Esophagus squamous epithelium (tissue), 5 donors: ENCODE measurements at regions not wholly inside any gene's neighbourhood (a gene's known extent, or its start where the extent isn't known, plus 50 kb on each side); places are given as distances from the start of the nearest gene placed in this dataset.
A peak's percentile ranks its signal among the peaks of the same experiment; 100 is the strongest.

Experiments used
- DNase-seq: peaks from one replicate; lab custom pipeline; 2025; lab: John Stamatoyannopoulos, UW
- H3K27ac ChIP-seq, 4 donors: fragments of 200-600 bp; sonication (generic); one replicate each; pipeline ENCODE4 v1.5.1; 2016 to 2019; ENCODE audit warnings: mild to moderate bottlenecking in 1 of 4
- H3K27me3 ChIP-seq, 4 donors: fragments of 200-600 bp; sonication (generic); 1 replicate in 3 of 4; 2 replicates in 1 of 4; pipeline versions ENCODE4 v1.5.1 to v1.6.0; 2017 to 2021; ENCODE audit warnings: antibody characterized with exemption in 1 of 4
- H3K36me3 ChIP-seq, 3 donors: fragments of 200-600 bp; sonication (generic); one replicate each; pipeline ENCODE4 v1.5.1; 2016 to 2019
- H3K4me1 ChIP-seq, 3 donors: fragments of 200-600 bp; sonication (generic); one replicate each; pipeline ENCODE4 v1.5.1; 2017 to 2019
- H3K4me3 ChIP-seq, 4 donors: fragments of 200-600 bp; sonication (generic); 1 replicate in 3 of 4; 2 replicates in 1 of 4; pipeline ENCODE4 v1.5.1; 2016 to 2019; ENCODE audit warnings: mild to moderate bottlenecking in 2 of 4, moderate library complexity in 1 of 4
- H3K9me3 ChIP-seq, 3 donors: fragments of 200-600 bp; sonication (generic); one replicate each; pipeline ENCODE4 v1.5.1; 2016 to 2019
- POLR2A ChIP-seq, 4 donors: fragments of 450-650 bp; IDR thresholded peaks; one replicate each; pipeline ENCODE4 v1.6.1; 2017; ENCODE audit warnings: antibody characterized with exemption in 4 of 4, mild to moderate bottlenecking in 4 of 4, moderate library complexity in 3 of 4
- WGBS, 2 donors: methylation state at CpG; one replicate each; pipeline ENCODE4 v1.1.5; 2018; 5-methylcytosine and 5-hydroxymethylcytosine counted together
- intact Hi-C: fragments of 100-400 bp; cut with DNase I; formaldehyde crosslinking; loops from one replicate; pipeline ENCODE4 v1.15.0; 2022
- TF ChIP-seq, protein P1 (sequence below), 6 experiments: fragments of 450-650 bp in 4 of 6; fragments of 200-600 bp in 2 of 6; sonication (generic) in 2 of 6; IDR thresholded peaks; one replicate each; pipeline ENCODE4 v1.5.1; 2016 to 2019; ENCODE audit warnings: antibody characterized with exemption in 6 of 6, mild to moderate bottlenecking in 4 of 6, moderate library complexity in 4 of 6
- donor health status: DM: yes; HTN: yes; CAD: no.

GRCh38 chrX:137427816-137428215 is 138.1 kb upstream of the ZIC3 start:
- TF ChIP-seq POLR2A (IDR thresholded peaks at IDR 0.05), result no peak
- TF ChIP-seq, protein P1, sequence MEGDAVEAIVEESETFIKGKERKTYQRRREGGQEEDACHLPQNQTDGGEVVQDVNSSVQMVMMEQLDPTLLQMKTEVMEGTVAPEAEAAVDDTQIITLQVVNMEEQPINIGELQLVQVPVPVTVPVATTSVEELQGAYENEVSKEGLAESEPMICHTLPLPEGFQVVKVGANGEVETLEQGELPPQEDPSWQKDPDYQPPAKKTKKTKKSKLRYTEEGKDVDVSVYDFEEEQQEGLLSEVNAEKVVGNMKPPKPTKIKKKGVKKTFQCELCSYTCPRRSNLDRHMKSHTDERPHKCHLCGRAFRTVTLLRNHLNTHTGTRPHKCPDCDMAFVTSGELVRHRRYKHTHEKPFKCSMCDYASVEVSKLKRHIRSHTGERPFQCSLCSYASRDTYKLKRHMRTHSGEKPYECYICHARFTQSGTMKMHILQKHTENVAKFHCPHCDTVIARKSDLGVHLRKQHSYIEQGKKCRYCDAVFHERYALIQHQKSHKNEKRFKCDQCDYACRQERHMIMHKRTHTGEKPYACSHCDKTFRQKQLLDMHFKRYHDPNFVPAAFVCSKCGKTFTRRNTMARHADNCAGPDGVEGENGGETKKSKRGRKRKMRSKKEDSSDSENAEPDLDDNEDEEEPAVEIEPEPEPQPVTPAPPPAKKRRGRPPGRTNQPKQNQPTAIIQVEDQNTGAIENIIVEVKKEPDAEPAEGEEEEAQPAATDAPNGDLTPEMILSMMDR (IDR thresholded peaks at IDR 0.05), result no peak
- peaks cover 8 to 90% (median 35%) of the 10 kb centered on the region in 4 donors for H3K27me3 ChIP-seq
- H3K4me1 ChIP-seq, result peaks cover 0 to 26% (median 5%) of the 10 kb centered on the region in 3 donors
- H3K36me3 ChIP-seq, result no peaks in the 10 kb centered on the region
- peak overlapping the region; percentile 26 to 65 (median 46) for H3K4me3 ChIP-seq
- intact Hi-C loops, result no loop called here
- no peak for DNase-seq
- WGBS, 2 donors, result 36% methylated on average over 11 of the region's 18 CpGs; no CpG with 5 or more reads in 1 of the 2 donors
- peaks cover 0 to 11% (median 0%) of the 10 kb centered on the region in 3 donors for H3K9me3 ChIP-seq
- H3K27ac ChIP-seq, result no peak overlapping the region

DNA sequence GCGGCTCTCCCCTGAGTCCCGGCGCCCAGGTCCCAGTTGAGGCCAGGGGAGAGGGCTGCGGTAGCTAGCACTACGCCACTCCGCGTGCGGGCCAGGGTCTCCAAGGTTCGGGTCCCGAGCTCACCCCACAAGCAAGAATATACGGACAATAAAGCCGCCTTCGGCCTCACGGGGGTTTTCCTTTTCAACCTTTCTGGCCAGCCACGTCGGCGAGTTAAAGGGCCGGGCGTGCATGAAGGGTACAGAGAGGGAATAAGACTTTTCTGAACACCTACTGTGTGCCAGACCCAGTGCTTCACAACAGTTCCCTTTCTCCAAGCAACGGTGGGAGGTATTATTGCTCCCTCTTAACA is 138.5 kb upstream of the ZIC3 start:
- H3K4me1 ChIP-seq, result peaks cover 0 to 26% (median 5%) of the 10 kb centered on the region in 3 donors
- H3K9me3 ChIP-seq, result peaks cover 0 to 11% (median 0%) of the 10 kb centered on the region in 3 donors
- H3K4me3 ChIP-seq, result peak overlapping the region in 3 of 4 donors; percentile 41 to 65 (median 50)
- 30% methylated on average over 2 of the region's 20 CpGs; no CpG with 5 or more reads in 1 of the 2 donors for WGBS, 2 donors
- H3K36me3 ChIP-seq, result no peaks in the 10 kb centered on the region
- no peak overlapping the region for H3K27ac ChIP-seq
- TF ChIP-seq POLR2A (IDR thresholded peaks at IDR 0.05), result no peak
- TF ChIP-seq, protein P1 (IDR thresholded peaks at IDR 0.05), result no peak
- intact Hi-C loops, result no loop called here
- no peak for DNase-seq
- H3K27me3 ChIP-seq, result peaks cover 8 to 94% (median 35%) of the 10 kb centered on the region in 4 donors

GRCh38 chrX:137426695-137427425 is 139.1 kb upstream of the ZIC3 start:
- Histone ChIP-seq H3K27ac (no peak overlapping the region), H3K9me3 (peaks cover 0 to 11% (median 0%) of the 10 kb centered on the region in 3 donors), H3K36me3 (no peaks in the 10 kb centered on the region), H3K4me3 (peak overlapping the region in 2 of 4 donors; percentile 50 to 65), H3K27me3 (peaks cover 8 to 99% (median 35%) of the 10 kb centered on the region in 4 donors), H3K4me1 (peaks cover 0 to 26% (median 5%) of the 10 kb centered on the region in 3 donors)
- 9 to 39% methylated on average over 8 to 10 of the region's 37 CpGs for WGBS, 2 donors
- no peak for DNase-seq
- intact Hi-C loops, result no loop called here
- TF ChIP-seq, protein P1 (IDR thresholded peaks at IDR 0.05), result no peak
- no peak for TF ChIP-seq POLR2A (IDR thresholded peaks at IDR 0.05)

DNA sequence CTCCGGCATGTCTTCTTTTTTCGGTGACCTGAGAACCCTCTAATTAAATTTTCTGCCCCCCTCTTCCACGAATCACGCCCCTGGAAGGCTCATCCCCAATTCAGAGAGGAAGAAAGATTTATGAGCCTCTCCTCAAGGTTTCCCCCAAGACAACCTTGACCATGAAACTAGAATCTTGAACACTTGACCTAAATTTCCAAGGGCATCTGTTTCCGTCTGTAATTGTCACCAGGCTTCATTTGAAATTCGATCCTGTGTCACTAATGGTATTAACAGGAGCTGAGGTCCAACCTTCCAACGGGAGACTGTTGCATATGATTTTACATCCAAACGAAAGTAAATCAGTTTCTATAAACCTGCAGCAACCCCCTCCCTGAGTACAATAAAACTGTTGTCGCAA is 139.9 kb upstream of the ZIC3 start:
- no peaks in the 10 kb centered on the region for H3K36me3 ChIP-seq
- H3K9me3 ChIP-seq, result peaks cover 0 to 11% (median 0%) of the 10 kb centered on the region in 3 donors
- no peak for TF ChIP-seq POLR2A (IDR thresholded peaks at IDR 0.05)
- TF ChIP-seq, protein P1 (IDR thresholded peaks at IDR 0.05), result no peak
- WGBS, 2 donors, result 20 to 32% methylated on average over 3 to 9 of the region's 9 CpGs
- intact Hi-C loops, result no loop called here
- H3K27me3 ChIP-seq, result peaks cover 8 to 99% (median 35%) of the 10 kb centered on the region in 4 donors
- H3K4me1 ChIP-seq, result peaks cover 0 to 26% (median 5%) of the 10 kb centered on the region in 3 donors
- H3K27ac ChIP-seq, result no peak overlapping the region
- no peak overlapping the region for H3K4me3 ChIP-seq
- no peak for DNase-seq

DNA sequence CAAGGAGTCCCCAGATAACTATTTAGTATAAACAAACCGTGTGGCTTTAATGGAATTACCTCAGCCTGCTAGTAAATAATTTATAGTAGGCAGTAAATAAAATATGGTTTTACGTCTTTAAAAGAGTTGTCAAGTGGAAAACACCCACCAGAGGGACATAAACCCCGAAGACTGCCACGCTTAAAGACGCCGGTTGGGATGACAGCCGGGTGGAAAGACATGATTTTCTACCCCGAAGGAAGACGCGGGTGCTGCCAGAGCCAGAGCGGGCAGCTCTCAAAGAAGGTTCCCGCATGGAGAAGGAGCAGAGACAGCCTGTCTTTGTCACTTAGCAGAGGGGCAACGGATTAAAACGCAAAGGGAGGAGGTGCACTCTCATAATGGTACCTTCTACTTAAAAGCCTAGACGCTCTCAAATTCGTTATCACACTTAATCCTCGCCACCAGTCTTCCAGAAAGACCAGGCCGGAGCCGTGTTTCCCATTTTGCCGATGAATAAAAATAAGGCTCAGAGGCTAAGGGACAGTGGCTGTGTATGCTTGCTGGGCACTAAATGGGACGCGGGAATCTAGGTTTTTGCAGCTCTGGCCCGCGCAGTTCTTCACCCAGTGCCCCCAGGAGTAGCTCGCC is 140.5 kb upstream of the ZIC3 start:
- H3K4me1 ChIP-seq, result peaks cover 0 to 26% (median 5%) of the 10 kb centered on the region in 3 donors
- intact Hi-C loops, result no loop called here
- H3K27ac ChIP-seq, result no peak overlapping the region
- TF ChIP-seq, protein P1 (IDR thresholded peaks at IDR 0.05), result no peak
- TF ChIP-seq POLR2A (IDR thresholded peaks at IDR 0.05), result no peak
- H3K27me3 ChIP-seq, result peaks cover 8 to 96% (median 35%) of the 10 kb centered on the region in 4 donors
- peaks cover 0 to 11% (median 0%) of the 10 kb centered on the region in 3 donors for H3K9me3 ChIP-seq
- no peak for DNase-seq
- WGBS, 2 donors, result 3 to 29% methylated on average over 11 to 24 of the region's 25 CpGs
- H3K4me3 ChIP-seq, result no peak overlapping the region
- no peaks in the 10 kb centered on the region for H3K36me3 ChIP-seq
